GM19397 (cell line): ENCODE measurements at regions not wholly inside any gene's neighbourhood (a gene's known extent, or its start where the extent isn't known, plus 50 kb on each side); places are given as distances from the start of the nearest gene placed in this dataset.
"Not testable (repeated sequence)": the region's sequence is repeated elsewhere in the genome, so short reads cannot be mapped to it uniquely, and the experiment has no call there.

Experiments
- ATAC-seq: cut with Tn5 transposase; IDR thresholded peaks from one replicate; pipeline ENCODE4 v1.9.1; 2021; ENCODE audit warnings: mild to moderate bottlenecking, moderate library complexity; ENCODE audit not compliant: unreplicated experiment

DNA sequence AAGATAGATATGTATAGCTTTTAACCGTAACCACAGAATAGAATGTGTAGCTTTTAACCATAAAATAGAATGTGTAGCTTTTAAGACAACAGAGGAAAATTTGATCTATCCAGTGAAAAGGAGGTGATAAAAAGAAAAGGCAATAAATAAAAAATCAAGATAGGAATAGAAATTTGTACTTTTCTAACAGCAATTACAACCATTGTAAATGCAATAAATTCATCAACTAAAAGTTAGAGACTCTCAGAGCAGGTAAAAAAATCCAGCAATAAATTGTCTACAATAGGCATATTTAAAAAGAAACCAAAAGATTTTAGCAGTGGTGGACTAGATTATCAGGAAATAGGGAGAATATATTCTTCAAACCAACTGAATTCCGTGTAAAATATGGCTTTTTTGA, 63.8 kb upstream of the ABHD2 start:
- no peak for ATAC-seq

DNA sequence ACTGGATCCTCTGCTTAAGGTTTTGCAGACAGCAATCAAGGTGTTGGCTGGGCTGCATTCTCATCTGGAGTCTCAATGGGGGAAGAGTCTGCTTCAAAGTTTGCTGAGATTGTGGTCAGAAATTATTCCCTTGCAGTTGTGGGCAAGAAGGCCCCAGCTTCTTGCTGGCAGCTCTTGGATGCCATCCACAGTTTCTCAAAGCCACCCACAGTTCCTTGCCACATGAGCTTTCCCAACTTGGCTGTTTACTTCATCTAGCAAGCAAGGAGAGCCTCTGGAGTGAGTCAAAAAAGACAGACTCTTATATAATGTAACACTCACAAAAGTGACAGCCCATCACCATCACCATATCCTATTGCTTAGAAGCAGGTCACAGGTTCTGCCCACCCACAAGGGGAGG, 62.1 kb upstream of the ABHD2 start:
- ATAC-seq = no peak

DNA sequence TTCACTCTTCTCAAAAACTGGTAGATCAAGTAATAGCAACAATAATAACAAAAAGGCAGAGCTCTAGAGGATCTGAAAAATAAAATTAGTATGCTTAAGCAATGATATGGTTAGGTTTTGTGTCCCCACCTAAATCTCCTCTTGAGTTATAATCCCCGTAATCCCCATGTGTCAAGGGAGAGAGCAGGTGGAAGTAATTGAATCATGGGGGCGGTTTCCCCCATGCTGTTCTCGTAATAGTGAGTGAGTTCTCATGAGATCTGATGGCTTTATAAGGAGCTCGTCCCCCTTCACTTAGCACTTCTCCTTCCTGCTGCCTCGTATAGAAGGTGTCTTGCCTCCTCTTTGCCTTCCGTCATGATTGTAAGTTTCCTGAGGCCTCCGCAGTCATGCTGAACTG, 60.2 kb upstream of the ABHD2 start:
- ATAC-seq = no peak

DNA sequence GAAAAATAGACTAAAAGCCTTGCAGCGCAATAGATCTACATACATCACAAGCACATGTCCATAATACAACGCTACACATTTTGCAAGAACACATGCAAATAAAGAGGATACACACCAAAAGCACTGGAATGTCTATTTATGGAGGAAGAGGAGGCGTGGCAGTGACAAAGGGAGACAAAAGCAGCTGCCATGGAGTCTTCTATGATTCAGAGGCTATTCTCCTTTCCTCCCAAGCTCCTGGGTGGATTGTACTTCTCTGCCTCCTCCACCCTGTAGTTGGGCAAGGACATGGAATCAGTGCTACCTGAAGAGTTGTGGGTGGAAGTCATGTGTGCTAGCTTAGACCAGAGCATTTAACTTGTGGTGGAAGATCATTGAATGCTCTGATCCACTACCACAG, 57.9 kb upstream of the ABHD2 start:
- no peak for ATAC-seq

DNA sequence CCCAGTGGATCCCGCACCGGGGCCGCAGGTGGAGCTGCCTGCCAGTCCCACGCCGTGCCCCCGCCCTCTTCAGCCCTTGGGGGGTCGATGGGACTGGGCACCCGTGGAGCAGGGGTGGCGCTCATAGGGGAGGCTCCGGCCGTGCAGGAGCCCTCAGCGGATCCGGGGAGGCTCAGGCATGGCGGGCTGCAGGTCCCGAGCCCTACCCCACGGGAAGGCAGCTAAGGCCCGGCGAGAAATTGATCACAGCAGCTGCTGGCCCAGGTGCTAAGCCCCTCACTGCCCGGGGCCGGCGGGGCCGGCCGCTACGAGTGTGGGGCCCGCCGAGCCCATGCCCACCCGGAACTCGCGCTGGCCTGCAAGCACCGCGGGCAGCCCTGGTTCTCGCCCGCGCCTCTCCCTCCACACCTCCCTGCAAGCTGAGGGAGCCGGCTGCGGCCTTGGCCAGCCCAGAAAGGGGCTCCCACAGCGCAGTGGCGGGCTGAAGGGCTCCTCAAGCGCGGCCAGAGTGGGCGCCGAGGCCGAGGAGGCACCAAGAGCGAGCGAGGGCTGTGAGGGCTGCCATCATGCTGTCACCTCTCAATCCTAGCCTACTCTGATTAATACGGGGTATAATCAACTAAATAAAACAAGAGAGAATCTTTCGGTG, 56.5 kb upstream of the ABHD2 start:
- ATAC-seq = not testable (repeated sequence)

DNA sequence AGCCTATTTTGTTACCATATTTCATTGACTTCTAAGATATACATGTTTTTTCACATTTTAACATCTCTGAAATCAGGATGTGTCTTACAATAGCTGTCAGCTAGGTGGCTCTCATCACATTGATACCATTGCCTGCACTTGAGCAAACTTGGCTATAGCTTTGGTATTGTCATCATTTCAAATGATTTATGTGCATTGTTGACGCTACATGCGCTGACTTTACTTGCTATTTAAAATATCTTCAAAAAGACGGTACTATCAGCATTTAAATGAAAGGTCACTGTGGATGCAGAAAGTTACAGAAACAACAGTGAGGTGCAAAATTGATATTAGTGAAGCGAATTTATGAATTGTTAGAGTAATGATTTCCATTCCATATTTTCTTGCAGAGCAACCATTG, 54.0 kb upstream of the ABHD2 start:
- ATAC-seq = no peak

DNA sequence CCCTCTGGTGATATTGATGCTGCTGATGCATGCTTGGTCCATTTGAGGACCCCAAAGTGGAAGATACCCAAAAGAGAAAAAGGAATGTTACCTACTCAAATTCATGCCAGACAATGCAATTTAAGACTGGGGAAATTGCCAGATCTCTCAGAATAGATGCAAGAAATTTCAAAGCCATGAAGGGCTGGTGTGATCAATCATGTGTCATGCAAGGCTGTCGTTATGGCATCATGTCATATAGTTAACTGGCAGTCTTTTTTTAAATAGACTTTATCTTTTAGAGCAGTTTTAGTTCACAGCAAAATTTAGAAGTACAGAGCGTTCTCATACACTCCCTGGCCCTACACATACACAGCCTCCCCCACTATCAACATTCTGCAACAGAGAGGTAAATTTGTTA, 53.1 kb upstream of the ABHD2 start:
- ATAC-seq = no peak

DNA sequence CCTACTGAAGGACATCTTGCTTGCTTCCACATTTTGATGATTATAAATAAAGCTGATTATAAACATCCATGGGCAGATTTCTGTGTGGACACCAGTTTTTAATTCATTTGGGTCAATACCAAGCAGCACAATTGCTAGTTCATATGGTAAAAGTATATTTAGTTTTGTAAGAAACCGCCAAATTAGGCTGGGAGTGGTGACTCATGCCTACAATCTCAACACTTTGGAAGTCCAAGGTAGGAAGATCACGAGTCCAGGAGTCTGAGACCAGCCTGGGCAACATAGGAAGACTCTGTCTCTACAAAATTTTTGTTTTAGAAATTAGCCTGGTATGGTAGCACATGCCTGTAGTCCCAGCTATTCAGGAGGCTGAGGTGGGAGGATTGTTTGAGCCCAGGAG, 52.6 kb upstream of the ABHD2 start:
- ATAC-seq = no peak

DNA sequence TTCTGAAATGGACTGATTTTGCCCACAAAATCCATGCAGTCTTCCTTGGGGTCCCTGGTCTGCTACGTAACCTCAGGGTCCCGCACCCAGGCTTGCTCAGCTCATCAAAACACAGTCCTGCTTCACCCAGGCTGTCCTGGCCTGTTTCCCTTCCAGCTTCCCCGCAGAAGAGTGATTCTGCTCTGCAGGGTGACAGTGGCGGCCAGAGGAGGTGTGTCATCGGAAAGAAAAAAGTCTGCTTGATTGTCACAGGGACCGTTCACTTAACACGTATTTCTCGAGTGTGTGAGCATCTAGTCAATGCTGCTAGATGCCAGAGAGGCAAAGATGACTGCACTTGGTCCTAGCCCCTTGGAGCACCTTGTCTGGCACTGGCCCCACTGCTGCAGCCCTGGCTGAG, 50.1 kb upstream of the ABHD2 start:
- ATAC-seq = no peak
